ENCODE measurements at regions not wholly inside any gene's neighbourhood (a gene's known extent, or its start where the extent isn't known, plus 50 kb on each side); places are given as distances from the start of the nearest gene placed in this dataset.
"Not testable (repeated sequence)": the region's sequence is repeated elsewhere in the genome, so short reads cannot be mapped to it uniquely, and the experiment has no call there.

DNA sequence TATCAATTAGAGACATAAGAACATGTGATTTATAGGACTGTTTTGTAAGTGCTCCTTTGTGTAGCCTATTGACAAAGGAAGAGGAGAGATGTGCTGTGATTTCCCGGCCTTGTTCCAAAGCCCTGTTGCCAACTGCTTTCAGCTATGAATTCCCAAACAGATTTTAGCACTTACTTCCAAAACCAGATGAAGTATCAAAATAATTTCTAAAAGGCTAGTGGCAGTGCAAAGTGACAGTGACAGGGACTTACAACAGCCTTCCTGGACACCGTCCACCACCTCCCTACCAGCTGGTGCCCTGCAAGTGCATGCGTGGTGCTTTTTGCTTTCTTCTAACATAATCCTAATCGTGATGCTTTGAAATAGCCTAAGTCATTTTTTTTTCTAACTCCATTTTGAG is 254.1 kb upstream of the ACTBL2 start:
- no peaks in the 10 kb centered on the region for H3K9me3 Mint-ChIP-seq (ENCODE audit: insufficient read depth)
- ATAC-seq (ENCODE audit: low read depth), result no peak

GRCh38 chr5:57735279-57736153 is 252.9 kb upstream of the ACTBL2 start:
- H3K9ac ChIP-seq (ENCODE audit: low read length); H3K27ac Mint-ChIP-seq; H3K27ac ChIP-seq (ENCODE audit: low read length in 2 of 2); H3K9me3 ChIP-seq (ENCODE audit: control extremely low read depth in 1 of 3, control insufficient read depth in 2 of 3, insufficient read depth in 1 of 3, low read length in 2 of 3); H3K4me1 Mint-ChIP-seq; CTCF ChIA-PET; H2AFZ ChIP-seq (ENCODE audit: insufficient read depth, low read depth, low read length, poor library complexity, severe bottlenecking); intact Hi-C loops (cut with micrococcal nuclease); H3K27me3 Mint-ChIP-seq; H3K27me3 ChIP-seq (replicated peaks in 1 of 4; ENCODE audit: control extremely low read depth in 1 of 4, control insufficient read depth in 3 of 4, insufficient read depth in 4 of 4, low read length in 3 of 4); H3K9me3 Mint-ChIP-seq (ENCODE audit: insufficient read depth); H4K20me1 ChIP-seq (ENCODE audit: control insufficient read depth, insufficient read depth, low read length, poor library complexity, severe bottlenecking); H3K79me2 ChIP-seq (ENCODE audit: control insufficient read depth, insufficient read depth, low read length); H3K36me3 ChIP-seq (replicated peaks in 1 of 2; ENCODE audit: control extremely low read depth in 1 of 2, control insufficient read depth in 1 of 2, extremely low read depth in 1 of 2, insufficient read depth in 2 of 2, low read length in 1 of 2); H3K4me3 Mint-ChIP-seq; H3K4me3 ChIP-seq (ENCODE audit: control extremely low read depth in 1 of 5, extremely low read depth in 1 of 5, insufficient read depth in 1 of 5, low read depth in 2 of 5, low read length in 4 of 5); ATAC-seq (ENCODE audit: low read depth); POLR2A ChIA-PET; DNase-seq; H3K4me2 ChIP-seq (replicated peaks; ENCODE audit: low read depth, low read length, poor library complexity, severe bottlenecking); H3K4me1 ChIP-seq (ENCODE audit: control insufficient read depth in 2 of 2, insufficient read depth in 2 of 2, low read length in 2 of 2): not testable (repeated sequence)
- 100% methylated on average over 5 of the region's 7 CpGs for WGBS (ENCODE audit: insufficient coverage)

More for the DNA sequence above, 254.1 kb upstream of the ACTBL2 start:
- H3K9ac ChIP-seq (ENCODE audit: low read length), result no peak overlapping the region
- no peak overlapping the region for H3K4me3 ChIP-seq (ENCODE audit: control extremely low read depth in 1 of 5, extremely low read depth in 1 of 5, insufficient read depth in 1 of 5, low read depth in 2 of 5, low read length in 4 of 5)
- TF ChIP-seq EZH2 (IDR thresholded peaks at IDR 0.05; ENCODE audit: borderline replicate concordance, insufficient read depth, low read depth, low read length, poor library complexity, severe bottlenecking) (no peak), CTCF (IDR thresholded peaks at IDR 0.05) (no peak)
- H3K27me3 Mint-ChIP-seq, result no peaks in the 10 kb centered on the region
- POLR2A ChIA-PET, result no interaction called here
- WGBS (ENCODE audit: insufficient coverage), result 100% methylated on average over 2 of the region's 4 CpGs
- H3K4me1 Mint-ChIP-seq, result no peaks in the 10 kb centered on the region
- no peak overlapping the region for H3K4me2 ChIP-seq (replicated peaks; ENCODE audit: low read depth, low read length, poor library complexity, severe bottlenecking)
- DNase-seq, result no peak
- H3K27me3 ChIP-seq (replicated peaks in 1 of 4; ENCODE audit: control extremely low read depth in 1 of 4, control insufficient read depth in 3 of 4, insufficient read depth in 4 of 4, low read length in 3 of 4), result no peaks in the 10 kb centered on the region
- no peaks in the 10 kb centered on the region for H3K79me2 ChIP-seq (ENCODE audit: control insufficient read depth, insufficient read depth, low read length)
- no peak overlapping the region for H3K27ac ChIP-seq (ENCODE audit: low read length in 2 of 2)
- H3K36me3 ChIP-seq (replicated peaks in 1 of 2; ENCODE audit: control extremely low read depth in 1 of 2, control insufficient read depth in 1 of 2, extremely low read depth in 1 of 2, insufficient read depth in 2 of 2, low read length in 1 of 2), result no peaks in the 10 kb centered on the region
- H3K27ac Mint-ChIP-seq, result no peak overlapping the region
- no peak overlapping the region for H3K4me3 Mint-ChIP-seq
- CTCF ChIA-PET, result no interaction called here
- intact Hi-C loops (cut with micrococcal nuclease), result no loop called here
- no peaks in the 10 kb centered on the region for H3K9me3 ChIP-seq (ENCODE audit: control extremely low read depth in 1 of 3, control insufficient read depth in 2 of 3, insufficient read depth in 1 of 3, low read length in 2 of 3)
- H2AFZ ChIP-seq (ENCODE audit: insufficient read depth, low read depth, low read length, poor library complexity, severe bottlenecking), result no peak overlapping the region
- H3K4me1 ChIP-seq (ENCODE audit: control insufficient read depth in 2 of 2, insufficient read depth in 2 of 2, low read length in 2 of 2), result no peaks in the 10 kb centered on the region
- no peaks in the 10 kb centered on the region for H4K20me1 ChIP-seq (ENCODE audit: control insufficient read depth, insufficient read depth, low read length, poor library complexity, severe bottlenecking)
